ENCODE measurements at regions not wholly inside any gene's neighbourhood (a gene's known extent, or its start where the extent isn't known, plus 50 kb on each side); places are given as distances from the start of the nearest gene placed in this dataset.

- Histone ChIP-seq H3K9me2 (ENCODE audit: low read depth, low read length) (no peaks in the 10 kb centered on the region), H3K4me1 (ENCODE audit: insufficient read depth, low read length, severe bottlenecking) (no peaks in the 10 kb centered on the region), H3K9ac (ENCODE audit: low read length) (no peak overlapping the region), H3K36me3 (ENCODE audit: insufficient read depth, low read length) (no peaks in the 10 kb centered on the region), H3F3A (ENCODE audit: insufficient read depth, low read length) (no peaks in the 10 kb centered on the region), H3K4me3 (ENCODE audit: low read depth, low read length, poor library complexity, severe bottlenecking) (no peak overlapping the region), H2AFZ (ENCODE audit: low read length) (no peak overlapping the region), H3K4me2 (ENCODE audit: low read length) (no peak overlapping the region), H3K27me3 (ENCODE audit: insufficient read depth, low read length) (no peaks in the 10 kb centered on the region), H3K27ac (ENCODE audit: low read depth, low read length, poor library complexity, severe bottlenecking) (no peak overlapping the region), H3K9me3 (ENCODE audit: low read length) (no peaks in the 10 kb centered on the region), H3K79me2 (ENCODE audit: insufficient read depth, low read length) (no peaks in the 10 kb centered on the region), H4K20me1 (ENCODE audit: insufficient read depth, low read length) (no peaks in the 10 kb centered on the region)
- TF ChIP-seq EZH2 (IDR thresholded peaks at IDR 0.05; ENCODE audit: borderline replicate concordance, low read length) (no peak), CTCF (IDR thresholded peaks at IDR 0.05; ENCODE audit: low read length) (no peak)
These were observed 221.8 kb downstream of the KIT start for GRCh38 chr4:54879576-54879975.

- H3K36me3 ChIP-seq (ENCODE audit: insufficient read depth, low read length): no peaks in the 10 kb centered on the region
- no peaks in the 10 kb centered on the region for H3K4me1 ChIP-seq (ENCODE audit: insufficient read depth, low read length, severe bottlenecking)
- no peaks in the 10 kb centered on the region for H4K20me1 ChIP-seq (ENCODE audit: insufficient read depth, low read length)
- H3K9me2 ChIP-seq (ENCODE audit: low read depth, low read length): no peaks in the 10 kb centered on the region
- H3K4me2 ChIP-seq (ENCODE audit: low read length): no peak overlapping the region
- H2AFZ ChIP-seq (ENCODE audit: low read length): no peak overlapping the region
- H3K27me3 ChIP-seq (ENCODE audit: insufficient read depth, low read length): no peaks in the 10 kb centered on the region
- no peaks in the 10 kb centered on the region for H3K79me2 ChIP-seq (ENCODE audit: insufficient read depth, low read length)
- H3K9me3 ChIP-seq (ENCODE audit: low read length): no peaks in the 10 kb centered on the region
- H3K9ac ChIP-seq (ENCODE audit: low read length): no peak overlapping the region
- H3F3A ChIP-seq (ENCODE audit: insufficient read depth, low read length): no peaks in the 10 kb centered on the region
- no peak overlapping the region for H3K27ac ChIP-seq (ENCODE audit: low read depth, low read length, poor library complexity, severe bottlenecking)
- no peak for TF ChIP-seq CTCF (IDR thresholded peaks at IDR 0.05; ENCODE audit: low read length)
- TF ChIP-seq EZH2 (IDR thresholded peaks at IDR 0.05; ENCODE audit: borderline replicate concordance, low read length): no peak
- no peak overlapping the region for H3K4me3 ChIP-seq (ENCODE audit: low read depth, low read length, poor library complexity, severe bottlenecking)
These were observed 219.2 kb downstream of the KIT start for GRCh38 chr4:54877006-54877405.

GRCh38 chr4:54872261-54872660 is 214.5 kb downstream of the KIT start:
- Histone ChIP-seq H3K4me2 (ENCODE audit: low read length) (no peak overlapping the region), H2AFZ (ENCODE audit: low read length) (no peak overlapping the region), H3K27ac (ENCODE audit: low read depth, low read length, poor library complexity, severe bottlenecking) (no peak overlapping the region), H3K9me2 (ENCODE audit: low read depth, low read length) (no peaks in the 10 kb centered on the region), H4K20me1 (ENCODE audit: insufficient read depth, low read length) (no peaks in the 10 kb centered on the region), H3K27me3 (ENCODE audit: insufficient read depth, low read length) (no peaks in the 10 kb centered on the region), H3K9me3 (ENCODE audit: low read length) (no peaks in the 10 kb centered on the region), H3K4me3 (ENCODE audit: low read depth, low read length, poor library complexity, severe bottlenecking) (no peak overlapping the region), H3F3A (ENCODE audit: insufficient read depth, low read length) (no peaks in the 10 kb centered on the region), H3K9ac (ENCODE audit: low read length) (no peak overlapping the region), H3K79me2 (ENCODE audit: insufficient read depth, low read length) (no peaks in the 10 kb centered on the region), H3K4me1 (ENCODE audit: insufficient read depth, low read length, severe bottlenecking) (no peaks in the 10 kb centered on the region), H3K36me3 (ENCODE audit: insufficient read depth, low read length) (no peaks in the 10 kb centered on the region)
- TF ChIP-seq EZH2 (IDR thresholded peaks at IDR 0.05; ENCODE audit: borderline replicate concordance, low read length) (no peak), CTCF (IDR thresholded peaks at IDR 0.05; ENCODE audit: low read length) (no peak)
